ENCODE measurements at regions not wholly inside any gene's neighbourhood (a gene's known extent, or its start where the extent isn't known, plus 50 kb on each side); places are given as distances from the start of the nearest gene placed in this dataset.
"Not testable (repeated sequence)": the region's sequence is repeated elsewhere in the genome, so short reads cannot be mapped to it uniquely, and the experiment has no call there.

GRCh38 chr14:22491683-22492621 is 97.1 kb downstream of the DAD1 start:
- no peak for DNase-seq

GRCh38 chr14:22491053-22491452 is 98.0 kb downstream of the DAD1 start:
- not testable (repeated sequence) for DNase-seq

- DNase-seq, result no peak
Observed at GRCh38 chr14:22489957-22490950, 98.8 kb downstream of the DAD1 start.

GRCh38 chr14:22489244-22489545 is 99.8 kb downstream of the DAD1 start:
- DNase-seq, result no peak

GRCh38 chr14:22488522-22489243 is 100.3 kb downstream of the DAD1 start:
- DNase-seq, result no peak

GRCh38 chr14:22487941-22488340 is 101.1 kb downstream of the DAD1 start:
- DNase-seq, result no peak

GRCh38 chr14:22487401-22487800 is 101.6 kb downstream of the DAD1 start:
- DNase-seq, result no peak

GRCh38 chr14:22486675-22487074 is 102.3 kb downstream of the DAD1 start:
- DNase-seq, result no peak

- DNase-seq, result no peak
Observed at GRCh38 chr14:22485649-22486048, 103.4 kb downstream of the DAD1 start.

- DNase-seq, result no peak
Observed at GRCh38 chr14:22485178-22485577, 103.8 kb downstream of the DAD1 start.

GRCh38 chr14:22484632-22485031 is 104.4 kb downstream of the DAD1 start:
- DNase-seq, result no peak

- DNase-seq, result no peak
Observed at GRCh38 chr14:22483863-22484593, 105.0 kb downstream of the DAD1 start.

- DNase-seq, result no peak
Observed at GRCh38 chr14:22482782-22483553, 106.1 kb downstream of the DAD1 start.

- no peak for DNase-seq
Observed at GRCh38 chr14:22482085-22482694, 106.8 kb downstream of the DAD1 start.

GRCh38 chr14:22481546-22481945 is 107.5 kb downstream of the DAD1 start:
- no peak for DNase-seq

- no peak for DNase-seq
Observed at GRCh38 chr14:22479776-22480464, 109.1 kb downstream of the DAD1 start.

- DNase-seq, result no peak
Observed at GRCh38 chr14:22479132-22479531, 109.9 kb downstream of the DAD1 start.

- DNase-seq, result no peak
Observed at GRCh38 chr14:22478670-22479069, 110.4 kb downstream of the DAD1 start.

GRCh38 chr14:22478247-22478646 is 110.8 kb downstream of the DAD1 start:
- DNase-seq, result no peak

- DNase-seq, result no peak
Observed at GRCh38 chr14:22477569-22478194, 111.3 kb downstream of the DAD1 start.

Measured in 8988T (cell line).